GM23338 (cell line): ENCODE measurements at regions not wholly inside any gene's neighbourhood (a gene's known extent, or its start where the extent isn't known, plus 50 kb on each side); places are given as distances from the start of the nearest gene placed in this dataset.
"Not testable (repeated sequence)": the region's sequence is repeated elsewhere in the genome, so short reads cannot be mapped to it uniquely, and the experiment has no call there.

Experiments
- ATAC-seq: fragments of 200-7000 bp; cut with Tn5 transposase; 3 replicates; pipeline ENCODE4 v1.9.1; 2020
- DNase-seq: peaks from one replicate; pipeline ENCODE4 v3.0.0-alpha.2; 2015; ENCODE audit warnings: low spot score
- H2AFZ ChIP-seq: fragments of 200-600 bp; sonication (generic); 2 replicates; pipeline ENCODE4 v1.8.0; 2016; ENCODE audit warnings: antibody characterized with exemption, mild to moderate bottlenecking, moderate library complexity
- H3F3A ChIP-seq: fragments of 200-600 bp; sonication (generic); replicated peaks from 2 replicates; pipeline ENCODE4 v1.8.0; 2017; ENCODE audit warnings: antibody characterized with exemption, mixed run types, low read depth
- H3K27ac ChIP-seq: fragments of 200-600 bp; sonication (generic); 2 replicates; pipeline ENCODE4 v1.6.1; 2016; ENCODE audit warnings: low read depth
- H3K27me3 ChIP-seq: fragments of 200-600 bp; sonication (generic); 2 replicates; pipeline ENCODE4 v1.8.0; 2016; ENCODE audit warnings: mild to moderate bottlenecking, mixed run types, moderate library complexity; ENCODE audit not compliant: insufficient read depth
- H3K36me3 ChIP-seq: fragments of 200-600 bp; sonication (generic); 2 replicates; pipeline ENCODE4 v1.8.0; 2016; ENCODE audit warnings: mild to moderate bottlenecking; ENCODE audit not compliant: insufficient read depth
- H3K4me1 ChIP-seq: fragments of 200-600 bp; sonication (generic); 2 replicates; pipeline ENCODE4 v1.8.0; 2016; ENCODE audit warnings: mild to moderate bottlenecking, moderate library complexity; ENCODE audit not compliant: insufficient read depth
- H3K4me2 ChIP-seq: fragments of 200-600 bp; sonication (generic); 2 replicates; pipeline ENCODE4 v1.7.1; 2017; ENCODE audit warnings: mixed run types
- H3K4me3 ChIP-seq: fragments of 200-600 bp; sonication (generic); 2 replicates; pipeline ENCODE4 v1.6.1; 2016; ENCODE audit warnings: mixed run types
- H3K79me2 ChIP-seq: fragments of 200-600 bp; sonication (generic); replicated peaks from 2 replicates; pipeline ENCODE4 v1.8.0; 2017; ENCODE audit warnings: mild to moderate bottlenecking; ENCODE audit not compliant: insufficient read depth
- H3K9me2 ChIP-seq: fragments of 200-600 bp; sonication (generic); 2 replicates; pipeline ENCODE4 v1.8.0; 2017; ENCODE audit not compliant: insufficient read depth
- H4K20me1 ChIP-seq: fragments of 200-600 bp; sonication (generic); replicated peaks from 2 replicates; pipeline ENCODE4 v1.8.0; 2017; ENCODE audit warnings: mild to moderate bottlenecking; ENCODE audit not compliant: insufficient read depth
- H3K27ac Mint-ChIP-seq: 2 replicates; pipeline ENCODE4 v1.8.0; 2020; ENCODE audit warnings: inconsistent platforms, mild to moderate bottlenecking, moderate library complexity, mixed read lengths
- H3K27me3 Mint-ChIP-seq: 3 replicates; pipeline ENCODE4 v1.8.0; 2022; ENCODE audit warnings: low read depth, mild to moderate bottlenecking, moderate library complexity, mixed read lengths, inconsistent platforms; ENCODE audit not compliant: insufficient read depth, poor library complexity
- H3K36me3 Mint-ChIP-seq: 3 replicates; pipeline ENCODE4 v1.8.0; 2021; ENCODE audit warnings: low read depth, mild to moderate bottlenecking, inconsistent platforms, moderate library complexity, mixed read lengths
- H3K4me1 Mint-ChIP-seq: 3 replicates; pipeline ENCODE4 v1.8.0; 2020; ENCODE audit warnings: mild to moderate bottlenecking, inconsistent platforms, mixed read lengths
- H3K4me3 Mint-ChIP-seq: 3 replicates; pipeline ENCODE4 v1.8.0; 2021; ENCODE audit warnings: moderate library complexity, mild to moderate bottlenecking, inconsistent platforms, mixed read lengths
- H3K9me3 Mint-ChIP-seq: 3 replicates; pipeline ENCODE4 v1.8.0; 2020; ENCODE audit warnings: moderate library complexity, mild to moderate bottlenecking, inconsistent platforms, mixed read lengths
- CREB1 ChIP-seq: fragments of 250-450 bp; sonication (Bioruptor Pico); IDR thresholded peaks from 2 replicates; pipeline ENCODE4 v1.5.0; 2020; ENCODE audit warnings: low read depth, mild to moderate bottlenecking, moderate library complexity
- CTCF ChIP-seq, 2 experiments: fragments of 200-600 bp in 1 of 2; sonication (generic) in 1 of 2; conservative IDR thresholded peaks; 2 replicates each; pipeline versions ENCODE4 v1.5.1 to v1.6.1; 2016 to 2017; ENCODE audit warnings: antibody characterized with exemption in 2 of 2, low read depth in 2 of 2, mild to moderate bottlenecking in 2 of 2, moderate library complexity in 1 of 2
- ETS1 ChIP-seq: IDR thresholded peaks from 2 replicates; pipeline ENCODE4 v1.6.1; 2016; ENCODE audit warnings: antibody characterized with exemption
- EZH2phosphoT487 ChIP-seq: fragments of 200-600 bp; sonication (generic); IDR thresholded peaks from one replicate; pipeline ENCODE4 v1.8.1; 2018; ENCODE audit warnings: antibody characterized with exemption; ENCODE audit not compliant: unreplicated experiment
- JUNB ChIP-seq: IDR thresholded peaks from one replicate; pipeline ENCODE4 v1.6.1; 2016; ENCODE audit warnings: antibody characterized with exemption; ENCODE audit not compliant: unreplicated experiment
- NANOG ChIP-seq: IDR thresholded peaks from 2 replicates; pipeline ENCODE4 v1.6.1; 2016; ENCODE audit warnings: antibody characterized with exemption, borderline replicate concordance
- POLR2AphosphoS5 ChIP-seq: IDR thresholded peaks from 2 replicates; pipeline ENCODE4 v1.6.1; 2016; ENCODE audit warnings: antibody characterized with exemption, low read depth
- STAT1 ChIP-seq: IDR thresholded peaks from one replicate; pipeline ENCODE4 v1.6.1; 2016; ENCODE audit warnings: antibody characterized with exemption; ENCODE audit not compliant: unreplicated experiment
- ZNF331 ChIP-seq: fragments of 250-450 bp; sonication (Bioruptor Pico); IDR thresholded peaks from 2 replicates; pipeline ENCODE4 v1.5.0; 2020; ENCODE audit warnings: low read depth, mild to moderate bottlenecking, moderate library complexity
- TF ChIP-seq, protein P1 (sequence below): IDR thresholded peaks from one replicate; pipeline ENCODE4 v1.6.1; 2018; ENCODE audit warnings: antibody characterized with exemption; ENCODE audit not compliant: unreplicated experiment

- no peak overlapping the region for H3K4me3 ChIP-seq
- H3K27me3 Mint-ChIP-seq = peaks cover 1% of the 10 kb centered on the region
- no peaks in the 10 kb centered on the region for H3K79me2 ChIP-seq
- no peaks in the 10 kb centered on the region for H3K27me3 ChIP-seq
- no peaks in the 10 kb centered on the region for H3K4me1 ChIP-seq
- ATAC-seq = no peak
- H3K9me2 ChIP-seq = no peaks in the 10 kb centered on the region
- no peak overlapping the region for H3K27ac ChIP-seq
- H3K4me1 Mint-ChIP-seq = peaks cover 5% of the 10 kb centered on the region; the same call in 2 of the 3 replicates
- H2AFZ ChIP-seq = no peak overlapping the region
- no peaks in the 10 kb centered on the region for H4K20me1 ChIP-seq
- no peak overlapping the region for H3K4me3 Mint-ChIP-seq
- no peak for TF ChIP-seq CTCF (conservative IDR thresholded peaks at IDR 0.05; ENCODE audit: low read depth in 2 of 2)
- no peak for TF ChIP-seq NANOG
- TF ChIP-seq ETS1 = no peak
- no peak for TF ChIP-seq STAT1
- no peak for TF ChIP-seq CREB1
- no peak for TF ChIP-seq ZNF331 (CRISPR knock-in tag)
- TF ChIP-seq JUNB = no peak
- TF ChIP-seq, protein P1, sequence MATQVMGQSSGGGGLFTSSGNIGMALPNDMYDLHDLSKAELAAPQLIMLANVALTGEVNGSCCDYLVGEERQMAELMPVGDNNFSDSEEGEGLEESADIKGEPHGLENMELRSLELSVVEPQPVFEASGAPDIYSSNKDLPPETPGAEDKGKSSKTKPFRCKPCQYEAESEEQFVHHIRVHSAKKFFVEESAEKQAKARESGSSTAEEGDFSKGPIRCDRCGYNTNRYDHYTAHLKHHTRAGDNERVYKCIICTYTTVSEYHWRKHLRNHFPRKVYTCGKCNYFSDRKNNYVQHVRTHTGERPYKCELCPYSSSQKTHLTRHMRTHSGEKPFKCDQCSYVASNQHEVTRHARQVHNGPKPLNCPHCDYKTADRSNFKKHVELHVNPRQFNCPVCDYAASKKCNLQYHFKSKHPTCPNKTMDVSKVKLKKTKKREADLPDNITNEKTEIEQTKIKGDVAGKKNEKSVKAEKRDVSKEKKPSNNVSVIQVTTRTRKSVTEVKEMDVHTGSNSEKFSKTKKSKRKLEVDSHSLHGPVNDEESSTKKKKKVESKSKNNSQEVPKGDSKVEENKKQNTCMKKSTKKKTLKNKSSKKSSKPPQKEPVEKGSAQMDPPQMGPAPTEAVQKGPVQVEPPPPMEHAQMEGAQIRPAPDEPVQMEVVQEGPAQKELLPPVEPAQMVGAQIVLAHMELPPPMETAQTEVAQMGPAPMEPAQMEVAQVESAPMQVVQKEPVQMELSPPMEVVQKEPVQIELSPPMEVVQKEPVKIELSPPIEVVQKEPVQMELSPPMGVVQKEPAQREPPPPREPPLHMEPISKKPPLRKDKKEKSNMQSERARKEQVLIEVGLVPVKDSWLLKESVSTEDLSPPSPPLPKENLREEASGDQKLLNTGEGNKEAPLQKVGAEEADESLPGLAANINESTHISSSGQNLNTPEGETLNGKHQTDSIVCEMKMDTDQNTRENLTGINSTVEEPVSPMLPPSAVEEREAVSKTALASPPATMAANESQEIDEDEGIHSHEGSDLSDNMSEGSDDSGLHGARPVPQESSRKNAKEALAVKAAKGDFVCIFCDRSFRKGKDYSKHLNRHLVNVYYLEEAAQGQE = no peak
- no peak for TF ChIP-seq EZH2phosphoT487
- no peak for TF ChIP-seq POLR2AphosphoS5
- no peaks in the 10 kb centered on the region for H3F3A ChIP-seq
- no peak for DNase-seq
- H3K36me3 Mint-ChIP-seq = no peaks in the 10 kb centered on the region
- no peak overlapping the region for H3K4me2 ChIP-seq
- no peak overlapping the region for H3K27ac Mint-ChIP-seq
- no peaks in the 10 kb centered on the region for H3K36me3 ChIP-seq
- H3K9me3 Mint-ChIP-seq = peaks cover 8% of the 10 kb centered on the region; the same call in 2 of the 3 replicates
Observed at GRCh38 chr7:112692333-112692732, 97.9 kb downstream of the TMEM168 start.

- H3K4me3 Mint-ChIP-seq, ATAC-seq, H3K27me3 Mint-ChIP-seq, H3K36me3 ChIP-seq, H3K9me2 ChIP-seq, H3K27me3 ChIP-seq, H3F3A ChIP-seq, H4K20me1 ChIP-seq, H3K79me2 ChIP-seq, H3K36me3 Mint-ChIP-seq, DNase-seq, H3K4me3 ChIP-seq, H3K4me2 ChIP-seq, H3K27ac ChIP-seq, H3K4me1 ChIP-seq, H3K27ac Mint-ChIP-seq, H2AFZ ChIP-seq, H3K4me1 Mint-ChIP-seq: not testable (repeated sequence)
- peaks cover 19% of the 10 kb centered on the region for H3K9me3 Mint-ChIP-seq
Observed at GRCh38 chr7:112697211-112697610, 93.0 kb downstream of the TMEM168 start.
